GM06990 (cell line): ENCODE measurements at regions not wholly inside any gene's neighbourhood (a gene's known extent, or its start where the extent isn't known, plus 50 kb on each side); places are given as distances from the start of the nearest gene placed in this dataset.

Source experiments
- DNase-seq: peaks from one replicate; pipeline ENCODE4 v3.0.0-alpha.2; 2011; ENCODE audit not compliant: insufficient read length; ENCODE audit errors: extremely low read depth
- H3K27me3 ChIP-seq: replicated peaks from 2 replicates; pipeline ENCODE4 v1.6.0; 2011; ENCODE audit warnings: low read length; ENCODE audit not compliant: control insufficient read depth, insufficient read depth
- H3K36me3 ChIP-seq: 2 replicates; pipeline ENCODE4 v1.5.1; 2011; ENCODE audit warnings: low read length; ENCODE audit not compliant: control insufficient read depth, insufficient read depth
- H3K4me3 ChIP-seq: replicated peaks from 2 replicates; pipeline ENCODE4 v1.5.1; 2011; ENCODE audit warnings: low read depth, mild to moderate bottlenecking, control low read depth, low read length
- TF ChIP-seq, protein P1 (sequence below): IDR thresholded peaks from 2 replicates; pipeline ENCODE4 v1.5.1; 2011; ENCODE audit warnings: low read length, control low read depth, mild to moderate bottlenecking, inconsistent platforms; ENCODE audit not compliant: insufficient read depth, poor library complexity, severe bottlenecking

- TF ChIP-seq, protein P1, sequence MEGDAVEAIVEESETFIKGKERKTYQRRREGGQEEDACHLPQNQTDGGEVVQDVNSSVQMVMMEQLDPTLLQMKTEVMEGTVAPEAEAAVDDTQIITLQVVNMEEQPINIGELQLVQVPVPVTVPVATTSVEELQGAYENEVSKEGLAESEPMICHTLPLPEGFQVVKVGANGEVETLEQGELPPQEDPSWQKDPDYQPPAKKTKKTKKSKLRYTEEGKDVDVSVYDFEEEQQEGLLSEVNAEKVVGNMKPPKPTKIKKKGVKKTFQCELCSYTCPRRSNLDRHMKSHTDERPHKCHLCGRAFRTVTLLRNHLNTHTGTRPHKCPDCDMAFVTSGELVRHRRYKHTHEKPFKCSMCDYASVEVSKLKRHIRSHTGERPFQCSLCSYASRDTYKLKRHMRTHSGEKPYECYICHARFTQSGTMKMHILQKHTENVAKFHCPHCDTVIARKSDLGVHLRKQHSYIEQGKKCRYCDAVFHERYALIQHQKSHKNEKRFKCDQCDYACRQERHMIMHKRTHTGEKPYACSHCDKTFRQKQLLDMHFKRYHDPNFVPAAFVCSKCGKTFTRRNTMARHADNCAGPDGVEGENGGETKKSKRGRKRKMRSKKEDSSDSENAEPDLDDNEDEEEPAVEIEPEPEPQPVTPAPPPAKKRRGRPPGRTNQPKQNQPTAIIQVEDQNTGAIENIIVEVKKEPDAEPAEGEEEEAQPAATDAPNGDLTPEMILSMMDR = no peak
- H3K4me3 ChIP-seq = no peak overlapping the region
- no peaks in the 10 kb centered on the region for H3K36me3 ChIP-seq
- H3K27me3 ChIP-seq = no peaks in the 10 kb centered on the region; the same call in 1 of the 2 replicates
- DNase-seq = no peak
Observed at GRCh38 chr13:50712881-50713280, 130.6 kb downstream of the DLEU7 start.

- peak; percentile 13 for DNase-seq
- no peak overlapping the region for H3K4me3 ChIP-seq
- TF ChIP-seq, protein P1 = no peak
- H3K27me3 ChIP-seq = no peaks in the 10 kb centered on the region; the same call in 1 of the 2 replicates
- H3K36me3 ChIP-seq = no peaks in the 10 kb centered on the region
Observed at GRCh38 chr13:50713523-50714248, 129.8 kb downstream of the DLEU7 start.

DNA sequence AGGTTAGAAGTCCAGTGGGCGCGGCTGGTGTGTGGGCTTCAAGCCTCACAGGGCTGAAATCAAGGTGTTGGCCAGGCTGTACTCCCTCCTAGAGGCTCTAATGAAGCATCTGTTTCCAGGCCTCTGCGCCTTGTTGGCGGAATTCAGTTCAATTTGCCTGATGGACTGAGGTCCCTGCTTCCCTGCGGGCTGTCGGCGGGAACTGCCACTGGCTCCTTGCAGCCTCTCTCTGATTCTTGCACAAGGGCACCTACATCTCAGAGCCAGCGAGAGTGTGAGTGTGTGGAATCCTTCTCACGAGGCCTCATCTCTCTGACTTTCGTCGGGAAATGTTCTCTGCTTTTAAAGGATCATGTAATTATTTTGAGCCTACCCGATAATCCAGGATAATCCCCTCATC lies 128.6 kb downstream of the DLEU7 start:
- no peak overlapping the region for H3K4me3 ChIP-seq
- DNase-seq = no peak
- no peaks in the 10 kb centered on the region; the same call in 1 of the 2 replicates for H3K27me3 ChIP-seq
- H3K36me3 ChIP-seq = no peaks in the 10 kb centered on the region
- TF ChIP-seq, protein P1 = no peak

- no peaks in the 10 kb centered on the region; the same call in 1 of the 2 replicates for H3K27me3 ChIP-seq
- no peak overlapping the region for H3K4me3 ChIP-seq
- H3K36me3 ChIP-seq = no peaks in the 10 kb centered on the region
- TF ChIP-seq, protein P1 = no peak
- DNase-seq = no peak
Observed at GRCh38 chr13:50715402-50716146, 127.9 kb downstream of the DLEU7 start.

- Histone ChIP-seq H3K36me3 (no peaks in the 10 kb centered on the region), H3K4me3 (no peak overlapping the region), H3K27me3 (no peaks in the 10 kb centered on the region; the same call in 1 of the 2 replicates)
- TF ChIP-seq, protein P1 = no peak
- DNase-seq = no peak
Observed at GRCh38 chr13:50720861-50721671, 122.4 kb downstream of the DLEU7 start.
